T follicular helper cell (primary cell): ENCODE measurements at regions not wholly inside any gene's neighbourhood (a gene's known extent, or its start where the extent isn't known, plus 50 kb on each side); places are given as distances from the start of the nearest gene placed in this dataset.
"Not testable (repeated sequence)": the region's sequence is repeated elsewhere in the genome, so short reads cannot be mapped to it uniquely, and the experiment has no call there.

ENCODE experiments used
- DNase-seq: peaks from one replicate; pipeline ENCODE4 v3.0.0-alpha.2; 2020; ENCODE audit warnings: low read depth

DNA sequence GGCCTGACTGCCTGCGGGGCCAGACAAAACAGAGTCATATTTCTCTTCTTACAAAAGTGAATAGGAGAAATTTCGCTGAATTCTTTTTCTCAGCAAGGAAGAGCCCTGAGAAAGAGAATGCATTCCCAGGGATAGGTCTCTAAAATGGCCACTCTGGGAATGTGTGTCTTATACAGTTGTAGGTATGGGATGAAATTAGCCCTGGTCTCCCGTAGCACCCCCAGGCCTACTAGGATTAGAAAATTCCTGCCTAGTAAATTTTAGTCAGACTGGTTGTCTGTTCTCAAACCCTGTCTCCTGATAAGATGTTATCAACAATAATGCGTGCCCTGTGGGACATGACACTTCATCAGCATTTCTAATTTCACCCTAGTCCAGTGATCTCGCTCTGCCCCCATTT is 920.1 kb downstream of the LTN1 start:
- DNase-seq, result no peak

DNA sequence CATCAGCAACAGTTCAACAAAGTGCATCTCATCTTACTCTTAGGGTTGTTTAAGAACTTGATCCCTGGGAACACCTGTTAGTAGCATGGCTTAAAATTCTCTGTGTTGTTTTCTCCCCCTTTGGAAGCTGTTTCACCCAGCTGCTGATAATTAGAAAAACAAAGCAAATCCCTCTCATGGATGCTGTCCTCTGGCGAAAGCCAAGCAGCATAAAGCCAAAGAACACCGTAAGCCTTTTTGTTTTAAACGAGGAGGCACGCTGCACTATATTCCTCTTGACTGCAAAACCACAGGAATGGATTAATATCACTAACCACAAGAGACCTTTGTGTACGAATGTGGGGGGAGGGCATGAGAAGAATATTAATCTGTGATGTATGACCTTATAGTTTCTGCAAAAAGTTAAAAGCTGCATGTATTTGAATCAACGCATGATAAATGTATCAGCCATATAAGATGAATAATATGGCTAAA is 923.2 kb downstream of the LTN1 start:
- no peak for DNase-seq

DNA sequence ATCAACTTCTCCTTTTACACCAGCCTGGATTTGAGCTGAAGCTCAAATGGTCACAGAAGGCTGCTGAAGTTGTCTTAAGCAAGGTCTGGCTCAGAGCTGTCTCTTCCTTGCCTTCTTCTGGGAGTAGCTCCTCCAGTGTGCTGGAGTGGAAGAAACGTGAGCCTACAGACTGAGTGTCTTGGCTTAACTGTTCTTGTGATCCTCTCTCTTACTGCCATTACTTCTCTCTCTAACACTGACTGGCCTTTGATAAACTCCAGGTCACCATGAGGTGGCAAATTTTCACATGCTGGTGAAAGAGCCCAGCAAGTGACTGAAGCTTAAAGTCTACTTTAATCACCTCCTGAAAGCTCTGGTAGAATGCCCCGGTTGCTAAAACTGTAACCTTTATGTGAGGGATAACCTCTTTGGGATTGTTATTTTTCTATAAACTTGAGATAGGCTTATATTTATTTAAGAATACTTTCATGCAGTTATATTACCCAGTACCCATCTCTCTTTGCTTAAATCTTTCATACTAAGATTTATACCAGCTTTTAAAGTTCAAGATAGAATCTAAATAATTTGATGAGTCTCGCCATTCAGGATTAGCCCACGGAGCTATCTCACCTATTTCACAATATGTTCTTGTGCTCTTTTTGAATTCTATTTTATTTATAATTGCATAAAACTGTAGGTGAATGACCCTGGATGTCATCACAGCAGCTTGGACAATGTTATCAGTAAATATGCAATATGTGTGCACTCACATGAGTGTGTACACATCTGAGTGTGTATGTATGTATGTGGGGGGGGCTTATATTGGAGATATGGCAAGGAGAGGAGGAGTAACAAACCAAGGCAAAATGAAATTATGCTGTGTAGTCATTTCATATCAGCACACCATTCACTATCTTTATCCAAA is 924.0 kb downstream of the LTN1 start:
- DNase-seq, result no peak

DNA sequence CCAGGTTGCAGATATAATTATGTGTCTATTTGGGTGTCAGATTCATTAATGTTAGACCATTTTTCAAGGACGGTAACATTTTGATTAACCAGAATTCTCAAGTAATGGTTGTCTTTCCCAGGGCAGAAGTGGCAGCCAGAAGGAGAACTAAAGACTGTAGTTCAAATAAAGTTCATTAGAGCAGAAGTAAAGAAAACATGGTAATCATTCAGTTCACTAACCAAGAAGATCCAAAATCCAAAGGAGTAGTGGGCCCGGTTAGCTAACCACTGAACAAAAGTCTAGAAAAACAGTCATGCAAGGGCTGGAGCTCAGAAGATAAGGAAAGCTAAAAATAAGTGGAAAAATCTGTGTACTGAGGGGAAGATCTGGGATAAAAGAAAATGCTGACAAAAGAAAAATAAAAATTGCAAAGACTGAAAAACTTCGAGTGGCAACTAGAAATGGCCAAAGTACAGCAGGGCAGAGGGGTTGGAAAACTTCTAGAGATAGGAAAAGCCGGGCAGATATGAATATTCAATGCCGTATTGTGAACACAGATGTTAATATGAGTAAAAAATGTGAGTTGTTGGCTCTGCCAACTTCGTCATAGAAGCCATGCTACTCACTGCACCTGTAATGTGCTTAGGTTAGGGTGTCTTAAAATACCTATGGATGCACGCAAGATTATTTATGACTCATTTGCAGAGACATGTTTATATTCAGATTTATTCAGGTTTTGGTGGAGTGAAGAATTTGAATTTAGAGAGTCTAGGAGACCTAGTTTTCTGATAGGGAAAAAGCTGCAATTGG is 925.9 kb downstream of the LTN1 start:
- DNase-seq, result no peak

DNA sequence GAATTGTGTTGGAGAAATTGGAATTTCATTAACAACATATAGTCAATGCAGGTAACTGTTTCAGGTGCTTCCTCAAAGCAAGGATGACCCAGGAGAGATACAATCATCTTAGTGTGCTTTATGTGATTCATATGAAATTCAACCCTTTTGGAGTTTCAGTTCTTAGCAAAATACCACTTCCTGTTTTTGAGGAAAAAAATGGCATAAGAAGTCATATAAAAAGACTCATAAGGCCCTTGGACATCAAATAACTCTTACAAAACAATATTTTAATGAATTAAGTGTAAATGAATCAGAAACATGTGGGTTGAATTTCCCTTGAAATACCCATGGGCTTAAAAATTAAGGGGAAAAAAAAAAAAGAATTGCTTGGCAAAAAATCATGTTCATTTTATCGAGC is 926.6 kb downstream of the LTN1 start:
- no peak for DNase-seq

DNA sequence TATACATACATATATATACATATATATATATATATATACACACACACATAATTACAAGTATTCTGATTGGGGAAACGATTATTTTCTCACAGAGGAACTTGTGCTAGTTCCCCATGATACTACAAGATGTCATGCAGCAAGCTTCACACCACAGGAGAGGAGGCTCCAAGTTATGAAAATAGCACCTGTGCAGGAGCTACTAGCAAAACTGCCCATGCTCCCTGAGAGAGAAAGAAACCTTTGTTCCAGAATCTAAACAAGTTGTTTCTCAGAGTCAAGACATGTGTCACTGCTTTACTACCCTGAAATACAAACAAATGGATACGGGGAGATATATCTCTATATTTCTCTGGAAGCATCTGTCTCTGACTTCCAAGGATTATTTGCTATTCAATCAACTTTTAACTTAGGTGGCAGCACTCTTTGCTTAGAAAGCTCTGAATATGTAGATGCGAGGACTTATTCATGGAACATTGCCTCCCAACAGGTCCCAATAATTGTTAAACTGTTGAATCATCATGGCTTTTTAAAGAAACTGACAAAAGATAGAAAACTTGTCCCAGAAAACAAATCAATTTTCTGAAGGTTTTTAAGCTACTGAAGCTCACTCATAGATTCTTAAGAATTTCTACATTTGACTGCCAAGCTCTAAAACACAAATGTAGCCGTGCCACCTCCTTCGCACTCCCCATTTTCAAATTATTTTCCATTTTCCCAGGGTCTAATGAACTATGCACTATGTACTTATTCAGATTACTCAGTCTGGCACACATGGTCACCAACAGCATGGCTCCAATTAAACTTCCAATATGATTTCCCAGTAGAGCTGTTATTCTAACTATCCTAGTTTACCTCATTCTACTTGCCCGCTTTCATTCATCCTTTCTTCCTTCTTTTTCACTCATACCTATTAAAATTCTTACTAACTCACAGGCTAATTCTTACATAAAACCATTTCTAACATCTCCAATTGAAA is 929.1 kb downstream of the LTN1 start:
- no peak for DNase-seq

DNA sequence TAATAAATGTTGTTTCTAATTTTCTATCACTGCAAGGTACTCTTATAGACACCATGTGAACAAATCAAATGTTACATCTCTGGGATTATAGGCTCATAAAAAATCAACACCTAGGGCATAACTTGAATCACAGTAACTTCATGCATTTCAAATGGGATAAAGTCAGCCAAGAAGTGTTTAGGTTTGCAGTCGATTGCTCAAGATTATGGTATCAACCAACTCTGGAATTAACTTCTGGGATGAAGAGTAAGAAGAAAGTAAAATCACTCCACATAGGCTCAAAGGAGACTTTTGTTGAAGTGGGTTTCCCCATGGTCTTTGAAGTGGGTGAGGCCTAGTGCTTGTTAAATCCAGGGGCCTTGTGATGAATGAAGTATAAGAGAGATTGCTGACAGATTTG is 939.7 kb downstream of the LTN1 start:
- DNase-seq, result not testable (repeated sequence)

DNA sequence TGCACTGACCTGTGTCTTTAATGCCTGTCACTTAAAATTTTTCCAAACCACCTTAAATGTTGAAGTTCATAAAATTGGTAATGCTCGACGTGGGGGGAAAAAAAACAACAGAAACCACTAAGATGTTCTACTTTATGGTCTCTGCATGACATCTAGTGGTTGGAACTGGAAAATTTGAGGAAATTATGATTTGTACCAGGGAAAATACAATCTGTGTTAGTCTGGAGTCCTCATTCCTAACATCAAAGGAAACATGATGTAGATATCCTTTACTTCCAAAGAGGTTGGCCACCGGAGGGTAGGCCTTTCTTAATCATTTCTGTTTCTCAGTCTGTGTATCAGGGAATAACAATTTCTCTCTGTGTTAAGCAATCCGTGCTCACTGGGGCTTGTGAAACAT is 941.0 kb downstream of the LTN1 start:
- DNase-seq, result not testable (repeated sequence)

DNA sequence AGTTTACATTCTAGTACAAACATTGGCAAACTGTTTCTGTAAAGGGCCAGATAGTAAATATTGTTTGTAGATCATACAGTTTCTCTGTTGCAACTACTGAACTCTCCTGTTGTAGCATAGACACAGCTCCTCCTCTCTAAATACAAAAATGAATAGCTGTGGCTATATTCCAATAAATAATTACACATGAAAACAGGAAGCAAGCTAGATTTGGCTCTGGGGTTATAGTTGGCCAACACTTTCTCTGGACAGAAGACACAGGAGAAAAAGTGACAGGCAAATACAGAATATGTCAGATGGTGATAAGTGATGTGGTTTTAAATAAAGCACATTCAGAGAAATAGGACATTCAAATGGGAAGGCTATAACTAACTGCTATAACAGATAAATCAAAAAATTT is 957.0 kb downstream of the LTN1 start:
- not testable (repeated sequence) for DNase-seq

DNA sequence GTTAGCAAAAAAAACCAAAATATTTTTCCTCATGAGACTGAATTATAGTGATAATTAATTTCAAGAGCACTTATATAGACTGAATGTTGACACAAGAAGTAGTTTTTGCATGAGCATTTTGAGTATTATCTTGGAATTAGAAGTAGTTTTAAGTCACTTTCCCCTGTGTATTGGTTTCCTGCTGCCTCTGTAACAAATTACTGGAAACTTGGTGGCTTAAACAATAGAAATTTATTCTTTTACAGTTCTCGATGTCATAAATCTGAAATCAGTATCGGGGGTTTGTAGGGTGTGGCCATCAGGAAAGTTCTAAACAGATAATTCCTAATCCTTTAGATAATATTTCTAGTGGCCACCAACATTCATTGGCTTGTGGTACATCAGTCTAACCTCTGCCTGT is 957.8 kb downstream of the LTN1 start:
- not testable (repeated sequence) for DNase-seq

DNA sequence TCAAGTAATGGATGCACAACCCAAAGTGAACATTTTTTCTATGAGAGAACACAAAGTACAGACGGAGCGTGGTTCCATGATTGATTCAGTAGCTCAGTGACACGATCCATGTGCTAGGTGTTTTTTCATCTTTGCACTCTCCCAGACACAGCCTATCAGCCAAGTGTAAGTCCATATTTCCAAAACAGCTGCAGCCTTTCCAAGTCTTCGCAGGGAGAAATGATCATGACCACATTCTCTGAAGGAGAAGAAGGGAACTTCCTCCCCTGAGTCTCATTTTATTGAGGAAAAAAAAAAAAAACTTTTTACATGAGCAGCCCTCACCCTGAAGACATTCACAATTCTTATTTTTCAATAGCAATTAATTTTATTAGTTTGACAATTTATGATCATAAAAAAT is 958.3 kb downstream of the LTN1 start:
- not testable (repeated sequence) for DNase-seq

DNA sequence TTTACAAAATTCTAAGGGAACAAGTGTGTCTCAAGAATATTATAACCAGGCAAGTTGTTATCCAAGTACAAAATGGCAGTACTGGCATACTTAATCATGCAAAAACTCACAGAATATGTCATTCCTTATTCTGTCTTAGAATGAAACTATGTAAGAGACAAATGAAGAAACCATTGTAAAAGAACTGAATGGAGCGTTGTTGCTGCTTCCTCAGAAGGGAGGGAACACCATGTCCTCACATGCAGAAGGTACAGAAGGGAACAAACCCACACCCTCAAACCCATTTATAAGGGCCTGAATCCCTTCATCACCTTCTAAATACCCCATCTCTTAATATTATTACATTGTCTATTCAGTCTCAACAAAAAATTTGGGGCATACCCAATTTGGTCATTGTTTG is 960.0 kb downstream of the LTN1 start:
- DNase-seq, result not testable (repeated sequence)

DNA sequence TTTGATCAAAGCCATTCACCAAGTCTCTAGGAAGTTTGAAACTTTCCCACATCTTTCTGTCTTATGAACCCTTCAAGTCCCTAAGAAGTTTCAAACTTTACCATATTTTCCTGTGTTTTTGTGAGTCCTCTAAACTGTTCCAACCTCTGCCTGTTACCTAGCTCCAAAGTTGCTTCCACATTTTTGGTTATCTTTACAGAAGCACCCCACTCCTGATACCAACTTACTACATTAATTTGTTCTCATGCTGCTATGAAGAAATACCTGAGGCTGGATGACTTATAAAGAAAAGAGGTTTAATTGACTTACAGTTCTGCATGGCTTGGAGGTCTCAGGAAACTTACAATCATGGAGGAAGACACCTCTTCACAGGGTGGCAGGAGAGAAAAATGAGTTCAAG is 961.6 kb downstream of the LTN1 start:
- not testable (repeated sequence) for DNase-seq

DNA sequence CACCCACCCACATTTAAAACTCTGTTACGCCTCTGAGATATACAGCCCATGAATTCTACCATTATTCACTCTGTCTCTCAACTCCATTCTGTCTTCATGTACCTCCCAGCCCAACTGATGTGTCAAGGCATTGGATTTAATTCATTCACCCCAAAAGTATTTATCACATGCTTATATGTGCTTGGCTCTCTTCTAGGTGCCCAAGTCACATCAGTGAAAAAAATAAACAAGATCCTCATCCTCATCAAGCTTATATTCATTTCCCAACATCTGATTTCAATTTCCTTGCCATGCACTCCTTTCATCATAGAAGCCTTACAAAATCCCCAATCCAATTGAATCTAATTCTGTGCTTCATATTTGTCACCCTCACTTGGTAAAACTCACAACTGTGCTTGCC is 967.6 kb downstream of the LTN1 start:
- DNase-seq, result no peak

DNA sequence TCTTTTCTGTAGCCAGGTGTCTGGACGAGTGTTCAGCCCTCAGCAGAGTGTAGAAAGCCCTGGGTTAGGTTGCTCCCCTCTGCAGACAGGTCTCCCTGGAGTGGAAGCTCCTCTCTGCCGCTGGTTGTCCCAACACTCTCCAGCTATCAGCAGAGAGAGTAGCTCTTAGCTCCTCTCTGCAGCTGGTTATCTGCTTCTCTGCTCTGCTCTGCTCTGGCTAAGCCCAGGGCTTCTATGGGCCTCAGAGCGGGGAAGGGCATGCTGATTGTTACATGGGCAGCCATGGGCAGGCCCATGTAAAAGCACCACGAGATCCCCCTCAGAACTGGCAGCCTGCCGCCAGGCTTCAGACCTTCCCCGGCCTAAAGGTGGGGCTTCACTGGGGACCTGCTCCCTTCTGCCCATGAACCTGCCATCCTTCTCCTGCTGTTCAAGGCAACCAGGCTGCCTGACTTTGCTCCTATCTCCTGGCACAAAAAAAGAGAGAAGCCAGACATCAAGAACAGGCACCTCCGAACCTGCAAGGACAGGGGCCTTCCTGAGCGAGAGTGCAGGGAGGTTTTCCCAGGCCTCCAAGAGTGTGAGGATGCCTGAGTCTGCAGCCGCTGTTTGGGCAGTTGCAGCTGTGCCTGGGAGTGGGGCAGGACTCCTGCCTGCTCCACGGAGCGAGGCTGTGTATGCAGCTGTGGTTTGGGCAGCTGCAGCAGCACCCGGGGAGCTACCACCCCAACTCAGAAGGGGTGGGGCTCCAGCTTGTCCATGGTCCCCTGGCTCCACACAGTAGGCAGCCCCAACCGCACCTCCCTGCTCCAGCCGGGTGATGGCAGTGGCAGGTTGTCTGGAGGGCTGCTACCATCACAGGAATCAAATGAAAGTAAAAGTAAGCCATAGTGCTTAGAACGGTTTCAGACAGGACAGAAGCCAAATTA is 973.7 kb downstream of the LTN1 start:
- DNase-seq, result no peak

DNA sequence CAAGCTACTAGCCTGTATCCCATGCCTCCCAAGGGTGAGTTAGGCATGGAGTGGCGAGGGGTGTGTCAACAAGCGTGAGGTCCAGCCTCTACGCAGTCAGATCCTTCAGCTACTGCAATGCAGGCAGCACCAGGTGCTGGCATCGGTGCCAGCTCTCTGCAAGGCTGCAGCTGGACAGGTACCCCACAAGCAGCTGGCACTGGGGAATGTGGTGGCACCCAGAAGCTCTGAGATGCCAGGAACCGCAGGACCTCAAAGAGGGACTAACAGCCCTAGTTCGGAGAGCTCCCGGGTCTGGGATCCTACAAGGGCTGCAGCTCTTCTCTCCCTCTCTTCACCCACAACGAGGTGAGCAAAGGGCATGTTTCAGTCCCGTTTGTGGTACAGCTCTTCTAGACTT is 974.5 kb downstream of the LTN1 start:
- DNase-seq, result no peak

DNA sequence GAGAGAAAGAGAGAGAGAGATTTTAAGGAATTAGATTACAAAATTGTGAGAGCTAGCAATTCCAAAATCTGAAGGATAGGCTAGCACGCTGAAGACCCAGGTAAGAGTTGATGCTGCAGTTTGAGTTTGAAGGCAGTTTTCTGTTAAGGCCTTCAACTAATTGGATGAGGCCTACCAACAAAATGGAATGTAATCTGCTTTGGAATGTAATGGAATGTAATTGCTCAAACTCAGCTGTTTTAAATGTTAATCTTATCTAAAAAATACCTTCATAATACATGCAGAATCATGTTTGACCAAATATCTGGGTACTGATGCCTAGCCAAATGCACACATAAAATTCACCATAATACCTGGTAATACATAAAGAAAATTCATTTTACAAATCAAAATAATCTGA is 976.1 kb downstream of the LTN1 start:
- DNase-seq, result no peak

DNA sequence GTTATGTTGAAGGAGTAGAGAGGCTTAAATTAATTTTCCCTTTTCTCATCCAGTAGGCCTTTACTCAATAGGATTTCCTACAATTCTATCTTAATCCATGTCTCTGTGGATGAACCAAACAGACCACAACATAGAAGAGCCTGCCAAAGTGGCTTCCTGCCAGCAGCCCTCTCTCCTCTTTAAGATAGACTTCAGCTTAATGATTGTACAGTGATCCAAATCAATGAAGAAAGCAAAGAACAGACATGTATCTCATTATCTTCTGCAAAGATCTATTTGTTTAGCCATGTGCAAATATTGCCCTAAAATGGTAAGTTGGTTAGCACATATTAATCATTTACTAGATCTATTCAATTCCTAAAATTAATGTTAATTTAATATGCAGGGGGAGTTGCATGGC is 979.6 kb downstream of the LTN1 start:
- DNase-seq, result not testable (repeated sequence)

DNA sequence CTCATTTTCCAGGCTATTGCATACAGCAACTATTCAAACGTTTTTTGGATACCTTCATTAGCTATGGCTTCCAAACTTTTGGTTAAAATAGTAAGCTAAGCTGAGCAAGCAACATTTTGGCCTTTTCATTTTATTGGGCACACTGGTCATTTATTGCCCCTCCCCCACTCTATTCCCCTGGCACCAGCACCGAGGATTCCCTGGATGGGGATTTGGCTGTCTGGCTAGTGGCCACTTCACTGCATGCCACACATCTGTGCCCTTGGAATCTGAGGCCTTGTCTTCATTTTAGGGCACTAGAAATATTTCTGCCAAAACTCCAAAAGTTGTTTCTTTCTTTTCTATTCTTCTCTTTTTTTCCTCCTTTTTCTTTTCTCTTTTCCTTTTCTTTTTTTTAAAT is 980.7 kb downstream of the LTN1 start:
- DNase-seq, result not testable (repeated sequence)

DNA sequence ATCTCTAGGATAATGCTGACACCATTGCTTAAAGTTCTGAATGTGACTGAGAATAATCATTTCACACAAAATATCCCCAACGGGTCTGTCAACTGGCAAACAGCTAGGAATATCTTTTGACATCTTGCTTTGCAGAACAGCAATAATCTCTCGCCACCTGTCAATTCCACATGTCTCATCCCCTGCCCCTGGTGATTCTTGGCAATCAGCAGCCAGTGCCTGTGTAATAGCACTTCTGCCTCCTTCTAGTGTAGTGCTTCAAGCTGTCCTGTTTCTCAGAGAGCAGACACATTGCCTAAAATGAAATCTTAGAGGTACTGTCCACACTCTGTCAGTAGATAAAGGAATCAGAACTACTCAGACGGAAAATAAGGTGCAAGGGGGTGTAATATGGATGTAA is 984.4 kb downstream of the LTN1 start:
- not testable (repeated sequence) for DNase-seq

DNA sequence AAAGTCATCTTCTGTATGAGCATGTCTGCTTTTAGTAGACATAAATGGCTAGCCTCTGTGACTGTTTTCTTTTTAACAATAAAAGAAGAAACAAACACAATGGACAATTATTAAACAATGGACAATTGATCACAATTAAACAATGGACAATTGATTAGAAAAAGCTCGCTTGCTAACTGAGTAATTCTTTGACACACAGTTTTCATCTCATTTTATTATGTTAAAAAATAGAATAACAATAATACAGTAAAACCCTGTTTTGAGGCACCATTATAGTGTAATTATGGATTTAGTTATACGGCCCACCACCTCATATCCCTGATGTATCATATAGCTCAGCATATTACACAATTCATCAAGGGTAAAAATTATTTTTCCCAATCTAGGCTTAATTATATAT is 989.0 kb downstream of the LTN1 start:
- not testable (repeated sequence) for DNase-seq
